ENCODE measurements at regions not wholly inside any gene's neighbourhood (a gene's known extent, or its start where the extent isn't known, plus 50 kb on each side); places are given as distances from the start of the nearest gene placed in this dataset.

GRCh38 chr10:50992356-50992901 lies 81.9 kb upstream of the PRKG1 start:
- DNase-seq, result no peak
- intact Hi-C loops (cut with DNase I), result no loop called here

GRCh38 chr10:50992972-50993766 lies 81.1 kb upstream of the PRKG1 start:
- Histone ChIP-seq H3K9me3 (replicated peaks in 1 of 3) (no peaks in the 10 kb centered on the region), H3K27ac (peak overlapping the region in 3 of 5 donors; percentile 28 to 84 (median 72)), H3K36me3 (replicated peaks in 1 of 2) (no peaks in the 10 kb centered on the region), H3K4me3 (peak overlapping the region in 1 of 4 donors; percentile 70), H3K27me3 (peaks cover 15% of the 10 kb centered on the region), H3K4me1 (replicated peaks in 1 of 2) (peaks cover 0 to 5% of the 10 kb centered on the region in 2 donors)
- 58 to 74% (median 59%) methylated on average over 13 to 16 of the region's 16 CpGs for WGBS, 4 donors
- peak in 3 of 7 donors; percentile 9 to 34 (median 31) for DNase-seq
- intact Hi-C loops (cut with DNase I), result no loop called here
- TF ChIP-seq POLR2A (IDR thresholded peaks at IDR 0.05) (no peak), CTCF (IDR thresholded peaks at IDR 0.05) (no peak)

More at GRCh38 chr10:50992356-50992901, 81.9 kb upstream of the PRKG1 start:
- 37 to 55% (median 46%) methylated on average over 12 to 14 of the region's 14 CpGs for WGBS, 4 donors
- peak overlapping the region in 3 of 5 donors; percentile 28 to 84 (median 72) for H3K27ac ChIP-seq
- H3K4me3 ChIP-seq, result peak overlapping the region in 2 of 4 donors; percentile 39 to 70
- H3K9me3 ChIP-seq (replicated peaks in 1 of 3), result no peaks in the 10 kb centered on the region
- H3K27me3 ChIP-seq, result peaks cover 15% of the 10 kb centered on the region
- no peaks in the 10 kb centered on the region for H3K36me3 ChIP-seq (replicated peaks in 1 of 2)
- TF ChIP-seq CTCF (IDR thresholded peaks at IDR 0.05), result no peak
- no peak for TF ChIP-seq POLR2A (IDR thresholded peaks at IDR 0.05)
- peaks cover 0 to 5% of the 10 kb centered on the region in 2 donors for H3K4me1 ChIP-seq (replicated peaks in 1 of 2)

DNA sequence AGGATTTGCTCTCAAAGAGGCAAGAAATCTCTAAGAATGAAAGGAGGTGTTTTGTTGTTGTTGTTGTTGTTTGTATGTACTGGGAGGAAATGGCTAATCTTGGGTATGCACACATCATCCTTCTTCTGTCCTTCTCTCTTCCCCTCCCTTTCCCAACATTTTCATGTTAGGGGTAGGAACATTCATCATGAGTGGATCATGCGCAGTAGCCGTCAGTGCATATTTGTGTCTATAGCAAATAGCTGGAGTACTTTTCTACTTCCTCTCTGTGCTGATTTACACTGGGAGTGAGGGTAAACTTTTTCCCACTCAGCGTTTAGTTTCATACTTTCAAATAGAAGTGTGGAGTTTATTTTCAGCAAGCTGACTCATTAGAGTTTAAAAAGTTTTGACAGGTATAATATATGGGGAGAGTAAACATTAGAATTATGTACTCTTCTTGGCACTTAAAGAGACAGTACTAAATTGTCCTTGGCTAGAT lies 80.5 kb upstream of the PRKG1 start:
- H3K27ac ChIP-seq, result peak overlapping the region in 3 of 5 donors; percentile 28 to 84 (median 72)
- TF ChIP-seq POLR2A (IDR thresholded peaks at IDR 0.05) (no peak), CTCF (IDR thresholded peaks at IDR 0.05) (no peak)
- H3K4me3 ChIP-seq, result no peak overlapping the region
- H3K4me1 ChIP-seq (replicated peaks in 1 of 2), result peaks cover 0 to 5% of the 10 kb centered on the region in 2 donors
- peak in 1 of 7 donors; percentile 26 for DNase-seq
- H3K36me3 ChIP-seq (replicated peaks in 1 of 2), result no peaks in the 10 kb centered on the region
- H3K9me3 ChIP-seq (replicated peaks in 1 of 3), result no peaks in the 10 kb centered on the region
- peaks cover 15% of the 10 kb centered on the region for H3K27me3 ChIP-seq
- intact Hi-C loops (cut with DNase I), result no loop called here
- WGBS, 4 donors, result 23 to 32% (median 25%) methylated on average over 3 of the region's 3 CpGs

DNA sequence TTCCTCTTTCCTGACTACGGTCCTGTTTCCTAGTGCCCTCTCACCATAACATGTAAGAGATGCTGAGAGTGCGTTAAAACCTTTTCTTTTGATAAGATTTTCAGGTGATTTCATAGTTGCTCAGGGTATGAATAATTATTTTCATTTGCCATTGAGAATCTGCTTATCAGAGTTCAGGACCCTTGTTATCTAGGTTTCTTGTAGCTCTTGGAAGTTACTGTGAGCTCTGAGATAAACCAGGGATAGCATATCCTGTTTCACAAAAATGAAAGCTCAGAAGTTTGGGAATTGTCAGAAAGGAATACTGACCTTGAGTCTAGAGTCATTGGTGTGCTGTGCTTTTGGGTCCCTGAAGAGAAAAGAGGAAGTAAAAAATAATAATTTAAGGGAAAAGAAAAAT lies 76.8 kb upstream of the PRKG1 start:
- no peak overlapping the region for H3K27ac ChIP-seq
- intact Hi-C loops (cut with DNase I), result no loop called here
- TF ChIP-seq POLR2A (IDR thresholded peaks at IDR 0.05) (no peak), CTCF (IDR thresholded peaks at IDR 0.05) (no peak)

More for the DNA sequence above, 76.8 kb upstream of the PRKG1 start:
- H3K4me3 ChIP-seq, result no peak overlapping the region
- H3K36me3 ChIP-seq (replicated peaks in 1 of 2), result no peaks in the 10 kb centered on the region
- H3K4me1 ChIP-seq (replicated peaks in 1 of 2), result no peaks in the 10 kb centered on the region
- no peak for DNase-seq
- H3K27me3 ChIP-seq, result peaks cover 10% of the 10 kb centered on the region
- no peaks in the 10 kb centered on the region for H3K9me3 ChIP-seq (replicated peaks in 1 of 3)
- WGBS, 4 donors, result 59 to 81% (median 72%) methylated on average over 2 of the region's 2 CpGs

All from adrenal gland (tissue), 9 donors.